Adrenal gland (tissue), 5 donors: ENCODE measurements at regions not wholly inside any gene's neighbourhood (a gene's known extent, or its start where the extent isn't known, plus 50 kb on each side); places are given as distances from the start of the nearest gene placed in this dataset.

ENCODE experiments used
- CTCF ChIP-seq, 6 experiments: fragments of 450-650 bp in 4 of 6; fragments of 200-600 bp in 2 of 6; sonication (generic) in 1 of 6; IDR thresholded peaks; 1 replicate in 5 of 6; 2 replicates in 1 of 6; pipeline versions ENCODE4 v1.5.1 to v1.8.0; 2016 to 2021; ENCODE audit warnings: antibody characterized with exemption in 6 of 6, mild to moderate bottlenecking in 2 of 6, moderate library complexity in 1 of 6
- POLR2A ChIP-seq, 2 donors: fragments of 450-650 bp; IDR thresholded peaks; one replicate each; pipeline ENCODE4 v1.6.1; 2017; ENCODE audit warnings: antibody characterized with exemption in 2 of 2, mild to moderate bottlenecking in 2 of 2, moderate library complexity in 1 of 2
- donor health status: DM: no; HTN: no; CAD: no.

- TF ChIP-seq CTCF (IDR thresholded peaks at IDR 0.05): no peak
- TF ChIP-seq POLR2A (IDR thresholded peaks at IDR 0.05): no peak
Measured at GRCh38 chr4:156695163-156695562, 276.4 kb downstream of the PDGFC start.
